ENCODE measurements at regions not wholly inside any gene's neighbourhood (a gene's known extent, or its start where the extent isn't known, plus 50 kb on each side); places are given as distances from the start of the nearest gene placed in this dataset.

GRCh38 chr15:29924750-29925149 is 102.5 kb upstream of the TJP1 start:
- Histone ChIP-seq H3K9me3 (ENCODE audit: control insufficient read depth, low read depth, low read length) (no peaks in the 10 kb centered on the region), H2BK12ac (ENCODE audit: insufficient read length, low read depth, low read length) (no peak overlapping the region), H4K5ac (ENCODE audit: insufficient read length, low read depth, low read length) (no peak overlapping the region), H3K23me2 (ENCODE audit: insufficient read length, low read depth, low read length, poor library complexity, severe bottlenecking) (no peaks in the 10 kb centered on the region), H3K79me2 (ENCODE audit: insufficient read depth, low read length) (no peaks in the 10 kb centered on the region), H3T11ph (ENCODE audit: low read length) (no peak overlapping the region), H4K91ac (ENCODE audit: insufficient read length, low read depth, low read length) (no peak overlapping the region), H2BK15ac (ENCODE audit: low read depth, low read length) (no peak overlapping the region), H2BK120ac (ENCODE audit: low read depth, low read length, poor library complexity, severe bottlenecking) (no peak overlapping the region), H3K4me2 (ENCODE audit: insufficient read depth, insufficient read length, low read length) (no peak overlapping the region), H3K9ac (ENCODE audit: extremely low read depth, insufficient read length, low read length) (no peak overlapping the region), H3K4ac (ENCODE audit: low read depth, low read length) (no peak overlapping the region), H3K56ac (ENCODE audit: insufficient read length, low read depth, low read length) (no peak overlapping the region), H3K79me1 (ENCODE audit: insufficient read depth, low read depth, low read length, poor library complexity, severe bottlenecking) (no peaks in the 10 kb centered on the region), H3K14ac (ENCODE audit: insufficient read depth, low read length) (no peak overlapping the region), H3K23ac (ENCODE audit: insufficient read length, low read depth, low read length) (no peak overlapping the region), H3K4me1 (ENCODE audit: insufficient read depth, low read length) (peaks cover 18% of the 10 kb centered on the region; the same call in 1 of the 2 replicates), H4K8ac (replicated peaks; ENCODE audit: insufficient read length, low read depth, low read length) (no peak overlapping the region), H3K18ac (ENCODE audit: insufficient read length, low read depth, low read length) (peak overlapping the region; percentile 18), H2AK5ac (ENCODE audit: insufficient read length, low read length) (no peak overlapping the region), H3K27ac (ENCODE audit: insufficient read length, low read depth, low read length) (peak overlapping the region; percentile 55), H2BK5ac (ENCODE audit: insufficient read length, low read length) (no peak overlapping the region), H4K20me1 (ENCODE audit: control insufficient read depth, insufficient read depth, insufficient read length) (no peaks in the 10 kb centered on the region), H2AFZ (ENCODE audit: low read length) (peak overlapping the region; percentile 83), H3K27me3 (ENCODE audit: insufficient read depth, low read length) (no peaks in the 10 kb centered on the region), H2BK20ac (ENCODE audit: low read depth, low read length, poor library complexity, severe bottlenecking) (no peak overlapping the region)
- no peak for TF ChIP-seq CTCF (conservative IDR thresholded peaks at IDR 0.05)
- Mint-ChIP-seq H3K27me3 (ENCODE audit: low read depth) (no peaks in the 10 kb centered on the region), H3K36me3 (ENCODE audit: insufficient read depth in 1 of 3, low read depth in 3 of 3) (no peaks in the 10 kb centered on the region; a peak in 1 of 7 replicates), H3K27ac (peak overlapping the region; percentile 81 to 96 (median 86)), H3K4me3 (peak overlapping the region in 1 of 2 experiments; percentile 44; a peak in 2 of 5 replicates), H3K9me3 (no peaks in the 10 kb centered on the region; a peak in 1 of 5 replicates), H3K4me1 (peaks cover 43 to 48% of the 10 kb centered on the region in 2 experiments)
- peak; percentile 92 for DNase-seq
- WGBS (ENCODE audit: extremely low coverage, insufficient read length, low lambda C conversion rate) = no CpG with 5 or more reads among the region's 4 CpGs
